CD14-positive monocyte (primary cell): ENCODE measurements at regions not wholly inside any gene's neighbourhood (a gene's known extent, or its start where the extent isn't known, plus 50 kb on each side); places are given as distances from the start of the nearest gene placed in this dataset.

Experiments used
- DNase-seq, 3 donors: peaks; one replicate each; pipeline ENCODE4 v3.0.0-alpha.2; 2011 to 2022
- H2AFZ ChIP-seq: 2 replicates; pipeline ENCODE4 v1.6.0; 2012; ENCODE audit warnings: mild to moderate bottlenecking, low read depth, low read length, inconsistent platforms; ENCODE audit not compliant: insufficient read depth, poor library complexity, severe bottlenecking
- H3K27ac ChIP-seq, 2 donors: 1 replicate in 1 of 2; 2 replicates in 1 of 2; pipeline ENCODE4 v1.5.1; 2012 to 2013; ENCODE audit warnings: low read length in 2 of 2, control low read depth in 1 of 2, inconsistent platforms in 1 of 2, low read depth in 1 of 2, mild to moderate bottlenecking in 1 of 2
- H3K27me3 ChIP-seq, 2 donors: one replicate each; pipeline versions ENCODE4 v1.6.0 to v1.6.1; 2011 to 2013; ENCODE audit warnings: low read length in 2 of 2; ENCODE audit not compliant: control insufficient read depth in 2 of 2, insufficient read depth in 2 of 2
- H3K36me3 ChIP-seq, 2 donors: replicated peaks in 1 of 2; 1 replicate in 1 of 2; 2 replicates in 1 of 2; pipeline versions ENCODE4 v1.5.1 to v1.6.1; 2012 to 2013; ENCODE audit warnings: low read length in 2 of 2, control low read depth in 1 of 2, inconsistent platforms in 1 of 2, mild to moderate bottlenecking in 1 of 2; ENCODE audit not compliant: insufficient read depth in 2 of 2, control insufficient read depth in 1 of 2
- H3K4me1 ChIP-seq, 2 donors: 1 replicate in 1 of 2; 2 replicates in 1 of 2; pipeline versions ENCODE4 v1.5.1 to v1.6.1; 2012 to 2013; ENCODE audit warnings: low read length in 2 of 2, control low read depth in 1 of 2, inconsistent platforms in 1 of 2, mild to moderate bottlenecking in 1 of 2, moderate library complexity in 1 of 2; ENCODE audit not compliant: insufficient read depth in 2 of 2, control insufficient read depth in 1 of 2
- H3K4me2 ChIP-seq: replicated peaks from 2 replicates; pipeline ENCODE3; 2012; ENCODE audit warnings: low read length, moderate library complexity, mild to moderate bottlenecking; ENCODE audit not compliant: poor library complexity, severe bottlenecking; ENCODE audit errors: extremely low read depth
- H3K4me3 ChIP-seq, 3 experiments: fragments of 200-600 bp in 1 of 3; sonication (generic) in 1 of 3; replicated peaks in 1 of 3; 1 replicate in 2 of 3; 2 replicates in 1 of 3; pipeline ENCODE4 v1.5.1; 2011 to 2013; ENCODE audit warnings: low read length in 3 of 3, mild to moderate bottlenecking in 3 of 3, control low read depth in 2 of 3, low read depth in 2 of 3, inconsistent platforms in 1 of 3, moderate library complexity in 1 of 3
- H3K79me2 ChIP-seq: 2 replicates; pipeline ENCODE4 v1.6.0; 2012; ENCODE audit warnings: mild to moderate bottlenecking, control low read depth, inconsistent platforms, low read length, moderate library complexity; ENCODE audit not compliant: insufficient read depth
- H3K9ac ChIP-seq: 2 replicates; pipeline ENCODE4 v1.6.0; 2017; ENCODE audit warnings: low read length, mild to moderate bottlenecking; ENCODE audit not compliant: insufficient read depth, poor library complexity, severe bottlenecking
- H3K9me3 ChIP-seq, 2 donors: replicated peaks in 1 of 2; 1 replicate in 1 of 2; 2 replicates in 1 of 2; pipeline versions ENCODE4 v1.5.1 to v1.6.1; 2012 to 2013; ENCODE audit warnings: low read length in 2 of 2, control low read depth in 1 of 2; ENCODE audit not compliant: control insufficient read depth in 1 of 2, insufficient read depth in 1 of 2
- H4K20me1 ChIP-seq: 2 replicates; pipeline ENCODE4 v1.6.0; 2012; ENCODE audit warnings: mild to moderate bottlenecking, low read length, control low read depth, moderate library complexity; ENCODE audit not compliant: insufficient read depth
- H3K27ac Mint-ChIP-seq, 7 donors: one replicate each; pipeline ENCODE4 v1.8.0; 2020; ENCODE audit warnings: mild to moderate bottlenecking in 7 of 7, mixed read lengths in 7 of 7, moderate library complexity in 6 of 7, inconsistent platforms in 2 of 7
- H3K27me3 Mint-ChIP-seq, 3 donors: one replicate each; pipeline ENCODE4 v1.8.0; 2021 to 2022; ENCODE audit warnings: low read depth in 3 of 3, mild to moderate bottlenecking in 3 of 3, mixed read lengths in 3 of 3, moderate library complexity in 3 of 3, inconsistent platforms in 1 of 3
- H3K36me3 Mint-ChIP-seq, 2 donors: one replicate each; pipeline ENCODE4 v1.8.0; 2020; ENCODE audit warnings: mixed read lengths in 2 of 2, inconsistent platforms in 1 of 2, mild to moderate bottlenecking in 1 of 2
- H3K4me1 Mint-ChIP-seq: one replicate; pipeline ENCODE4 v1.8.0; 2020; ENCODE audit warnings: mild to moderate bottlenecking, mixed read lengths
- H3K4me3 Mint-ChIP-seq, 2 donors: one replicate each; pipeline ENCODE4 v1.8.0; 2020; ENCODE audit warnings: mild to moderate bottlenecking in 2 of 2, mixed read lengths in 2 of 2, moderate library complexity in 1 of 2
- H3K9me3 Mint-ChIP-seq, 7 donors: one replicate each; pipeline ENCODE4 v1.8.0; 2020 to 2022; ENCODE audit warnings: mixed read lengths in 7 of 7, mild to moderate bottlenecking in 6 of 7, moderate library complexity in 6 of 7, inconsistent platforms in 2 of 7
- CTCF ChIP-seq: fragments of 200-600 bp; IDR thresholded peaks from one replicate; pipeline ENCODE4 v1.8.0; 2022; ENCODE audit warnings: antibody characterized with exemption, mild to moderate bottlenecking
- WGBS: methylation state at CpG from one replicate; pipeline ENCODE4 v1.1.5; 2013; ENCODE audit warnings: missing lambda C conversion rate; ENCODE audit not compliant: insufficient coverage; 5-methylcytosine and 5-hydroxymethylcytosine counted together
- intact Hi-C, 2 donors: fragments of 100-400 bp; cut with micrococcal nuclease; formaldehyde crosslinking; loops; one replicate each; pipeline versions ENCODE4 v1.15.0 to v1.15.1; 2023

- Histone ChIP-seq H3K27ac (no peak overlapping the region), H2AFZ (no peak overlapping the region), H3K27me3 (no peaks in the 10 kb centered on the region), H3K36me3 (no peaks in the 10 kb centered on the region), H3K9ac (no peak overlapping the region), H3K9me3 (peaks cover 4 to 7% of the 10 kb centered on the region in 2 donors), H3K4me2 (no peak overlapping the region), H3K4me3 (no peak overlapping the region), H3K79me2 (no peaks in the 10 kb centered on the region), H3K4me1 (no peaks in the 10 kb centered on the region), H4K20me1 (no peaks in the 10 kb centered on the region)
- peaks cover 0 to 3% (median 0%) of the 10 kb centered on the region in 3 donors for H3K27me3 Mint-ChIP-seq
- intact Hi-C loops = no loop called here
- no peak for TF ChIP-seq CTCF
- H3K4me1 Mint-ChIP-seq = no peaks in the 10 kb centered on the region
- no peak overlapping the region for H3K27ac Mint-ChIP-seq
- DNase-seq = no peak
- H3K9me3 Mint-ChIP-seq = peaks cover 0 to 5% (median 2%) of the 10 kb centered on the region in 7 donors
- no peaks in the 10 kb centered on the region for H3K36me3 Mint-ChIP-seq
- H3K4me3 Mint-ChIP-seq = no peak overlapping the region
Measured at GRCh38 chr12:39176356-39176755, 266.6 kb downstream of the KIF21A start.

- H3K27me3 Mint-ChIP-seq = peaks cover 0 to 1% (median 0%) of the 10 kb centered on the region in 3 donors
- Histone ChIP-seq H3K36me3 (no peaks in the 10 kb centered on the region), H3K4me2 (no peak overlapping the region), H4K20me1 (no peaks in the 10 kb centered on the region), H3K79me2 (no peaks in the 10 kb centered on the region), H3K27ac (no peak overlapping the region), H2AFZ (no peak overlapping the region), H3K4me1 (no peaks in the 10 kb centered on the region), H3K9me3 (peaks cover 4% of the 10 kb centered on the region in 2 donors), H3K4me3 (no peak overlapping the region), H3K9ac (no peak overlapping the region), H3K27me3 (no peaks in the 10 kb centered on the region)
- no peak overlapping the region for H3K27ac Mint-ChIP-seq
- DNase-seq = no peak
- H3K4me1 Mint-ChIP-seq = no peaks in the 10 kb centered on the region
- WGBS = no CpG with 5 or more reads among the region's 2 CpGs
- H3K36me3 Mint-ChIP-seq = no peaks in the 10 kb centered on the region
- no peak for TF ChIP-seq CTCF
- no peak overlapping the region for H3K4me3 Mint-ChIP-seq
- H3K9me3 Mint-ChIP-seq = peaks cover 2 to 9% (median 5%) of the 10 kb centered on the region in 7 donors
- intact Hi-C loops = no loop called here
Measured at GRCh38 chr12:39173726-39174125, 268.3 kb upstream of the CPNE8 start.
